ENCODE measurements at regions not wholly inside any gene's neighbourhood (a gene's known extent, or its start where the extent isn't known, plus 50 kb on each side); places are given as distances from the start of the nearest gene placed in this dataset.

GRCh38 chr9:129427149-129427548 is 193.8 kb downstream of the C9orf50 start:
- no peak for TF ChIP-seq CTCF (IDR thresholded peaks at IDR 0.05; ENCODE audit: low read depth, low read length)
- TF ChIP-seq EZH2phosphoT487 (IDR thresholded peaks at IDR 0.05; ENCODE audit: low read depth): no peak
